Esophagus squamous epithelium (tissue), 5 donors: ENCODE measurements at regions not wholly inside any gene's neighbourhood (a gene's known extent, or its start where the extent isn't known, plus 50 kb on each side); places are given as distances from the start of the nearest gene placed in this dataset.

Source experiments
- DNase-seq: peaks from one replicate; lab custom pipeline; 2025; lab: John Stamatoyannopoulos, UW
- H3K27ac ChIP-seq, 4 donors: fragments of 200-600 bp; sonication (generic); one replicate each; pipeline ENCODE4 v1.5.1; 2016 to 2019; ENCODE audit warnings: mild to moderate bottlenecking in 1 of 4
- H3K27me3 ChIP-seq, 4 donors: fragments of 200-600 bp; sonication (generic); 1 replicate in 3 of 4; 2 replicates in 1 of 4; pipeline versions ENCODE4 v1.5.1 to v1.6.0; 2017 to 2021; ENCODE audit warnings: antibody characterized with exemption in 1 of 4
- H3K36me3 ChIP-seq, 3 donors: fragments of 200-600 bp; sonication (generic); one replicate each; pipeline ENCODE4 v1.5.1; 2016 to 2019
- H3K4me1 ChIP-seq, 3 donors: fragments of 200-600 bp; sonication (generic); one replicate each; pipeline ENCODE4 v1.5.1; 2017 to 2019
- H3K4me3 ChIP-seq, 4 donors: fragments of 200-600 bp; sonication (generic); 1 replicate in 3 of 4; 2 replicates in 1 of 4; pipeline ENCODE4 v1.5.1; 2016 to 2019; ENCODE audit warnings: mild to moderate bottlenecking in 2 of 4, moderate library complexity in 1 of 4
- H3K9me3 ChIP-seq, 3 donors: fragments of 200-600 bp; sonication (generic); one replicate each; pipeline ENCODE4 v1.5.1; 2016 to 2019
- CTCF ChIP-seq, 6 experiments: fragments of 450-650 bp in 4 of 6; fragments of 200-600 bp in 2 of 6; sonication (generic) in 2 of 6; IDR thresholded peaks; one replicate each; pipeline ENCODE4 v1.5.1; 2016 to 2019; ENCODE audit warnings: antibody characterized with exemption in 6 of 6, mild to moderate bottlenecking in 4 of 6, moderate library complexity in 4 of 6
- POLR2A ChIP-seq, 4 donors: fragments of 450-650 bp; IDR thresholded peaks; one replicate each; pipeline ENCODE4 v1.6.1; 2017; ENCODE audit warnings: antibody characterized with exemption in 4 of 4, mild to moderate bottlenecking in 4 of 4, moderate library complexity in 3 of 4
- WGBS, 2 donors: methylation state at CpG; one replicate each; pipeline ENCODE4 v1.1.5; 2018; 5-methylcytosine and 5-hydroxymethylcytosine counted together
- intact Hi-C: fragments of 100-400 bp; cut with DNase I; formaldehyde crosslinking; loops from one replicate; pipeline ENCODE4 v1.15.0; 2022
- donor health status: DM: yes; HTN: yes; CAD: no.

DNA sequence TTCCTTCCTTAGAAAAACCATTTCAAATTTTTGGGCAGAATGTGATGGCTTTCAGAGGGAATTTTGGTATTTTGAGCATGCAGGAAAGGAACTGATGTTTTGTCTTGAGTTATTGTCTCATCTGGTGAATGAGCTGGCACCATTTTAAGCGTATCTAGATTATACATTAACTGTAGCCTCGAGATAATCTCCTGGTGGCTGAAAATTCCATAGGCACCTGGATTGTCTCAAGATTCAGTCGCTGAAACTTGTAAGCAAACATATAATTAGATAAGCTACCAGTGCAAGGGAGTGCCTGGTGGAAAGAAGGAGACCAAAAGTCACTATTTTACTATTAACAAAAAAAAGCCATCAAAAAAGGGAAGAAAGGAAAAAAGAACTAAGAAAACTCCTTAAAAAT is 687.8 kb upstream of the DDX18 start:
- WGBS, 2 donors, result 20 to 51% methylated on average over 3 of the region's 3 CpGs

GRCh38 chr2:117127680-117128079 is 686.8 kb upstream of the DDX18 start:
- H3K4me3 ChIP-seq, result no peak overlapping the region
- intact Hi-C loops, result no loop called here

More for the DNA sequence above, 687.8 kb upstream of the DDX18 start:
- Histone ChIP-seq H3K9me3 (peaks cover 0 to 3% (median 3%) of the 10 kb centered on the region in 3 donors), H3K27me3 (no peaks in the 10 kb centered on the region), H3K27ac (no peak overlapping the region), H3K4me3 (no peak overlapping the region), H3K36me3 (no peaks in the 10 kb centered on the region), H3K4me1 (no peaks in the 10 kb centered on the region)
- intact Hi-C loops, result no loop called here
- TF ChIP-seq CTCF (IDR thresholded peaks at IDR 0.05), result no peak
- TF ChIP-seq POLR2A (IDR thresholded peaks at IDR 0.05), result no peak
- DNase-seq, result no peak

DNA sequence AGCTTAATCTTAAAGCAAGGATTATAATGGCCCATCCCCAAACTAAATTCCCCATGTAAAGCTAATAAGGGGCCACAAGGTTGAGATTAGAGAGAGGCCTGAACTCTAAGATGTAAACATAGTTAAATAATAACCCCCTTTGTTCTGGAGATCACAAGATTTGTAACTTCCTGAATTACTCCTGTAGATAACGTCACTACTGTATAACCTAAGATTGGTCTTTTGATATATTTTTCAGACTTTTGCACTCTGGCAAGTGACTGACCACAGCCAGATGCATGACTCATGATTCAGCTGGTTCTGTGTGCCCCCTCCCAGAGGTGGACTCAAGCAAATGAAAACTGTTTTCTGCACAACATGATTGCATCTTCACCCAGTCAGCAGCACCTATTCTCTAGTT is 686.0 kb upstream of the DDX18 start:
- no peaks in the 10 kb centered on the region for H3K27me3 ChIP-seq
- intact Hi-C loops, result no loop called here
- 0 to 6% methylated on average over 1 of the region's 1 CpG for WGBS, 2 donors
- no peaks in the 10 kb centered on the region for H3K4me1 ChIP-seq
- TF ChIP-seq POLR2A (IDR thresholded peaks at IDR 0.05), result no peak
- no peak for TF ChIP-seq CTCF (IDR thresholded peaks at IDR 0.05)
- H3K9me3 ChIP-seq, result peaks cover 0 to 8% (median 3%) of the 10 kb centered on the region in 3 donors
- H3K27ac ChIP-seq, result no peak overlapping the region
- H3K4me3 ChIP-seq, result no peak overlapping the region
- no peak for DNase-seq
- H3K36me3 ChIP-seq, result no peaks in the 10 kb centered on the region

More at GRCh38 chr2:117127680-117128079, 686.8 kb upstream of the DDX18 start:
- Histone ChIP-seq H3K27ac (no peak overlapping the region), H3K27me3 (no peaks in the 10 kb centered on the region), H3K4me1 (no peaks in the 10 kb centered on the region), H3K36me3 (no peaks in the 10 kb centered on the region), H3K9me3 (peaks cover 0 to 7% (median 3%) of the 10 kb centered on the region in 3 donors)
- TF ChIP-seq CTCF (IDR thresholded peaks at IDR 0.05) (no peak), POLR2A (IDR thresholded peaks at IDR 0.05) (no peak)
- no peak for DNase-seq

DNA sequence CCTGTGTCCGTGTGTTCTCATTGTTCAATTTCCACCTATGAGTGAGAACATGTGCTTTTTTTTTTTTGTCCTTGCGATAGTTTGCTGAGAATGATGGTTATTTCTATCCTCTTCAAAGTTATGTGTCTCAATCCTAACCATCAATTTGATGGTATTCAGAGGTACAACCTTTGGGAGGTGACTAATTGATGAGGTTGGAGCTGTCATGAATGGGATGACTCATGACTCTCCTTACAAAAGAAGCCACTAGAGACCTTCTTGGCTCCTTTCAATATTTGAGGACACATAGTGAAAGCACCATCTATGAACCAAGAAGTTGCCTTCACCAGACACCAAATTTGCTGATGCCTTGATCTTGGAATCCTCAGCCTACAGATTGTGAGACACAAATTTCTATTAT is 677.1 kb upstream of the DDX18 start:
- intact Hi-C loops, result no loop called here
- DNase-seq, result no peak
- no peak overlapping the region for H3K4me3 ChIP-seq
- WGBS, 2 donors, result 57% methylated on average over 2 of the region's 2 CpGs; no CpG with 5 or more reads in 1 of the 2 donors
- no peaks in the 10 kb centered on the region for H3K36me3 ChIP-seq
- H3K27me3 ChIP-seq, result no peaks in the 10 kb centered on the region
- no peak for TF ChIP-seq POLR2A (IDR thresholded peaks at IDR 0.05)
- no peaks in the 10 kb centered on the region for H3K4me1 ChIP-seq
- H3K9me3 ChIP-seq, result peaks cover 0 to 12% (median 0%) of the 10 kb centered on the region in 3 donors
- no peak overlapping the region for H3K27ac ChIP-seq

DNA sequence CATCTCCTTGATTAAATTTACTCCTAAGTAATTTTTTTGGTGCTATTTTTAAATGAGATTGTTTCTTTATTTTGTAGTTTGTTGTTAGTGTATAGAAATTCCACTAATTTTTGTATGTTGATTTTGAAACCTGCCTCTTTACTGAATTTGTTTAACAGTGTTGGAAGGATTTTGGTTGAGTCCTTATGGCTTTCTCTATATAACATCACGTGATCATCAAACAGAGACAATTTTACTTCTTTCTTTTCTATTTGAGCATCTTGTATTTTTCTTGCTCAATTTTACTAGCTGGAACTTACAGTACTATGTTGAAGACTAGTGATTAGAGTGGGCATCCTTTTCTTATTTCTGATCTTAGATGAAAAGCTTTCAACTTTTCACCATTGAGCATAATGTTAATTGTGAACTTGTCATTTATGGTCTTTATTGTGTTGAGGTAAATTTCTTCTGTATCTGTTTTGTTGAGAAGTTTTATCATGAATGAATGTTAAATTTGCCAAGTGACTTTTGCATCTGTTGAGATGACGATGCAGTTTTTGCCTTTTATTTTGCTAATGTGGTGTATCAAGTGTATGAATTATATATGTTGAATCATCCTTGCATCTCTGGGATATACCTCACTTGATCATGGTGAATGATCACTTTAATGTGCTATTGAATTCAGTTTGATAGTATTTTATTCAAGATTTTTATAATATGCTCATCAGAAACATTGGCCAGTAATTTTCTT is 645.3 kb upstream of the DDX18 start:
- intact Hi-C loops, result no loop called here
- Histone ChIP-seq H3K36me3 (no peaks in the 10 kb centered on the region), H3K9me3 (peaks cover 0 to 23% (median 0%) of the 10 kb centered on the region in 3 donors), H3K27ac (no peak overlapping the region), H3K27me3 (no peaks in the 10 kb centered on the region), H3K4me3 (no peak overlapping the region), H3K4me1 (no peaks in the 10 kb centered on the region)
- TF ChIP-seq POLR2A (IDR thresholded peaks at IDR 0.05) (no peak), CTCF (IDR thresholded peaks at IDR 0.05) (no peak)
- WGBS, 2 donors, result 68 to 80% methylated on average over 2 of the region's 2 CpGs
- DNase-seq, result no peak
